ENCODE measurements at regions not wholly inside any gene's neighbourhood (a gene's known extent, or its start where the extent isn't known, plus 50 kb on each side); places are given as distances from the start of the nearest gene placed in this dataset.

GRCh38 chr9:120198027-120198426 is 381.9 kb downstream of the CDK5RAP2 start:
- H3K27me3 ChIP-seq (ENCODE audit: control insufficient read depth in 3 of 3, insufficient read depth in 3 of 3, low read length in 3 of 3) = no peaks in the 10 kb centered on the region
- 78 to 82% (median 80%) methylated on average over 3 of the region's 3 CpGs for WGBS, 3 donors
- FAIRE-seq (no peak), DNase-seq (no peak)
- no peak overlapping the region for H3K4me3 ChIP-seq (ENCODE audit: low read depth in 1 of 3, low read length in 3 of 3)
- no peaks in the 10 kb centered on the region for H3K4me1 ChIP-seq (ENCODE audit: control insufficient read depth in 3 of 3, insufficient read depth in 2 of 3, low read depth in 1 of 3, low read length in 2 of 3)
- H3K9me3 ChIP-seq (ENCODE audit: control insufficient read depth in 2 of 2, insufficient read depth in 1 of 2, low read depth in 1 of 2, low read length in 1 of 2) = no peaks in the 10 kb centered on the region
- no peak overlapping the region for H3K27ac ChIP-seq (ENCODE audit: low read depth in 1 of 3, low read length in 2 of 3)
- H3K36me3 ChIP-seq (ENCODE audit: control insufficient read depth in 3 of 3, insufficient read depth in 2 of 3, low read depth in 1 of 3, low read length in 3 of 3) = no peaks in the 10 kb centered on the region

GRCh38 chr9:120197605-120198004 is 382.4 kb downstream of the CDK5RAP2 start:
- 55 to 67% (median 67%) methylated on average over 12 of the region's 12 CpGs for WGBS, 3 donors
- no peak overlapping the region for H3K4me3 ChIP-seq (ENCODE audit: low read depth in 1 of 3, low read length in 3 of 3)
- FAIRE-seq (no peak), DNase-seq (no peak)
- H3K27ac ChIP-seq (ENCODE audit: low read depth in 1 of 3, low read length in 2 of 3) = no peak overlapping the region
- H3K9me3 ChIP-seq (ENCODE audit: control insufficient read depth in 2 of 2, insufficient read depth in 1 of 2, low read depth in 1 of 2, low read length in 1 of 2) = no peaks in the 10 kb centered on the region
- H3K36me3 ChIP-seq (ENCODE audit: control insufficient read depth in 3 of 3, insufficient read depth in 2 of 3, low read depth in 1 of 3, low read length in 3 of 3) = no peaks in the 10 kb centered on the region
- H3K4me1 ChIP-seq (ENCODE audit: control insufficient read depth in 3 of 3, insufficient read depth in 2 of 3, low read depth in 1 of 3, low read length in 2 of 3) = no peaks in the 10 kb centered on the region
- H3K27me3 ChIP-seq (ENCODE audit: control insufficient read depth in 3 of 3, insufficient read depth in 3 of 3, low read length in 3 of 3) = no peaks in the 10 kb centered on the region

- 59 to 75% (median 61%) methylated on average over 3 of the region's 3 CpGs for WGBS, 3 donors
- H3K27me3 ChIP-seq (ENCODE audit: control insufficient read depth in 3 of 3, insufficient read depth in 3 of 3, low read length in 3 of 3) = no peaks in the 10 kb centered on the region
- no peaks in the 10 kb centered on the region for H3K4me1 ChIP-seq (ENCODE audit: control insufficient read depth in 3 of 3, insufficient read depth in 2 of 3, low read depth in 1 of 3, low read length in 2 of 3)
- no peaks in the 10 kb centered on the region for H3K36me3 ChIP-seq (ENCODE audit: control insufficient read depth in 3 of 3, insufficient read depth in 2 of 3, low read depth in 1 of 3, low read length in 3 of 3)
- no peak overlapping the region for H3K4me3 ChIP-seq (ENCODE audit: low read depth in 1 of 3, low read length in 3 of 3)
- FAIRE-seq (no peak), DNase-seq (no peak)
- H3K27ac ChIP-seq (ENCODE audit: low read depth in 1 of 3, low read length in 2 of 3) = no peak overlapping the region
- H3K9me3 ChIP-seq (ENCODE audit: control insufficient read depth in 2 of 2, insufficient read depth in 1 of 2, low read depth in 1 of 2, low read length in 1 of 2) = no peaks in the 10 kb centered on the region
Measured at GRCh38 chr9:120191141-120191540, 388.8 kb downstream of the CDK5RAP2 start.

- 77 to 80% (median 78%) methylated on average over 8 of the region's 8 CpGs for WGBS, 3 donors
- FAIRE-seq = no peak
- H3K27me3 ChIP-seq (ENCODE audit: control insufficient read depth in 3 of 3, insufficient read depth in 3 of 3, low read length in 3 of 3) = peaks cover 0 to 2% (median 0%) of the 10 kb centered on the region in 3 donors
- no peak overlapping the region for H3K4me3 ChIP-seq (ENCODE audit: low read depth in 1 of 3, low read length in 3 of 3)
- H3K4me1 ChIP-seq (ENCODE audit: control insufficient read depth in 3 of 3, insufficient read depth in 2 of 3, low read depth in 1 of 3, low read length in 2 of 3) = no peaks in the 10 kb centered on the region
- H3K9me3 ChIP-seq (ENCODE audit: control insufficient read depth in 2 of 2, insufficient read depth in 1 of 2, low read depth in 1 of 2, low read length in 1 of 2) = no peaks in the 10 kb centered on the region
- no peak for DNase-seq
- H3K27ac ChIP-seq (ENCODE audit: low read depth in 1 of 3, low read length in 2 of 3) = no peak overlapping the region
- no peaks in the 10 kb centered on the region for H3K36me3 ChIP-seq (ENCODE audit: control insufficient read depth in 3 of 3, insufficient read depth in 2 of 3, low read depth in 1 of 3, low read length in 3 of 3)
Measured at GRCh38 chr9:120187758-120188157, 392.2 kb downstream of the CDK5RAP2 start.

- H3K36me3 ChIP-seq (ENCODE audit: control insufficient read depth in 3 of 3, insufficient read depth in 2 of 3, low read depth in 1 of 3, low read length in 3 of 3) = no peaks in the 10 kb centered on the region
- no peaks in the 10 kb centered on the region for H3K9me3 ChIP-seq (ENCODE audit: control insufficient read depth in 2 of 2, insufficient read depth in 1 of 2, low read depth in 1 of 2, low read length in 1 of 2)
- no peak overlapping the region for H3K27ac ChIP-seq (ENCODE audit: low read depth in 1 of 3, low read length in 2 of 3)
- no peaks in the 10 kb centered on the region for H3K4me1 ChIP-seq (ENCODE audit: control insufficient read depth in 3 of 3, insufficient read depth in 2 of 3, low read depth in 1 of 3, low read length in 2 of 3)
- no peak for FAIRE-seq
- 50 to 62% (median 58%) methylated on average over 3 of the region's 3 CpGs for WGBS, 3 donors
- H3K27me3 ChIP-seq (ENCODE audit: control insufficient read depth in 3 of 3, insufficient read depth in 3 of 3, low read length in 3 of 3) = peaks cover 0 to 2% (median 0%) of the 10 kb centered on the region in 3 donors
- no peak for DNase-seq
- no peak overlapping the region for H3K4me3 ChIP-seq (ENCODE audit: low read depth in 1 of 3, low read length in 3 of 3)
Measured at GRCh38 chr9:120186276-120186675, 393.7 kb downstream of the CDK5RAP2 start.

- 48 to 58% (median 54%) methylated on average over 3 of the region's 3 CpGs for WGBS, 3 donors
- Histone ChIP-seq H3K4me1 (ENCODE audit: control insufficient read depth in 3 of 3, insufficient read depth in 2 of 3, low read depth in 1 of 3, low read length in 2 of 3) (no peaks in the 10 kb centered on the region), H3K9me3 (ENCODE audit: control insufficient read depth in 2 of 2, insufficient read depth in 1 of 2, low read depth in 1 of 2, low read length in 1 of 2) (no peaks in the 10 kb centered on the region), H3K36me3 (ENCODE audit: control insufficient read depth in 3 of 3, insufficient read depth in 2 of 3, low read depth in 1 of 3, low read length in 3 of 3) (no peaks in the 10 kb centered on the region), H3K27me3 (ENCODE audit: control insufficient read depth in 3 of 3, insufficient read depth in 3 of 3, low read length in 3 of 3) (peaks cover 0 to 2% (median 0%) of the 10 kb centered on the region in 3 donors), H3K4me3 (ENCODE audit: low read depth in 1 of 3, low read length in 3 of 3) (no peak overlapping the region), H3K27ac (ENCODE audit: low read depth in 1 of 3, low read length in 2 of 3) (no peak overlapping the region)
- DNase-seq (no peak), FAIRE-seq (no peak)
Measured at GRCh38 chr9:120184266-120184665, 395.7 kb downstream of the CDK5RAP2 start.

- WGBS, 3 donors = 60 to 67% (median 63%) methylated on average over 3 of the region's 3 CpGs
- no peaks in the 10 kb centered on the region for H3K4me1 ChIP-seq (ENCODE audit: control insufficient read depth in 3 of 3, insufficient read depth in 2 of 3, low read depth in 1 of 3, low read length in 2 of 3)
- no peak overlapping the region for H3K4me3 ChIP-seq (ENCODE audit: low read depth in 1 of 3, low read length in 3 of 3)
- no peak overlapping the region for H3K27ac ChIP-seq (ENCODE audit: low read depth in 1 of 3, low read length in 2 of 3)
- H3K27me3 ChIP-seq (ENCODE audit: control insufficient read depth in 3 of 3, insufficient read depth in 3 of 3, low read length in 3 of 3) = peaks cover 0 to 2% (median 0%) of the 10 kb centered on the region in 3 donors
- H3K9me3 ChIP-seq (ENCODE audit: control insufficient read depth in 2 of 2, insufficient read depth in 1 of 2, low read depth in 1 of 2, low read length in 1 of 2) = no peaks in the 10 kb centered on the region
- FAIRE-seq (no peak), DNase-seq (no peak)
- no peaks in the 10 kb centered on the region for H3K36me3 ChIP-seq (ENCODE audit: control insufficient read depth in 3 of 3, insufficient read depth in 2 of 3, low read depth in 1 of 3, low read length in 3 of 3)
Measured at GRCh38 chr9:120183615-120184014, 396.4 kb downstream of the CDK5RAP2 start.

- Histone ChIP-seq H3K9me3 (ENCODE audit: control insufficient read depth in 2 of 2, insufficient read depth in 1 of 2, low read depth in 1 of 2, low read length in 1 of 2) (no peaks in the 10 kb centered on the region), H3K27me3 (ENCODE audit: control insufficient read depth in 3 of 3, insufficient read depth in 3 of 3, low read length in 3 of 3) (peaks cover 0 to 2% (median 0%) of the 10 kb centered on the region in 3 donors), H3K4me3 (ENCODE audit: low read depth in 1 of 3, low read length in 3 of 3) (no peak overlapping the region), H3K36me3 (ENCODE audit: control insufficient read depth in 3 of 3, insufficient read depth in 2 of 3, low read depth in 1 of 3, low read length in 3 of 3) (no peaks in the 10 kb centered on the region), H3K4me1 (ENCODE audit: control insufficient read depth in 3 of 3, insufficient read depth in 2 of 3, low read depth in 1 of 3, low read length in 2 of 3) (no peaks in the 10 kb centered on the region), H3K27ac (ENCODE audit: low read depth in 1 of 3, low read length in 2 of 3) (no peak overlapping the region)
- WGBS, 3 donors = 41 to 68% (median 48%) methylated on average over 1 of the region's 1 CpG
- no peak for FAIRE-seq
- no peak for DNase-seq
Measured at GRCh38 chr9:120182011-120182410, 398.0 kb downstream of the CDK5RAP2 start.

GRCh38 chr9:120177121-120177520 is 402.8 kb downstream of the CDK5RAP2 start:
- H3K4me3 ChIP-seq (ENCODE audit: low read depth in 1 of 3, low read length in 3 of 3) = no peak overlapping the region
- FAIRE-seq = no peak
- WGBS, 3 donors = 67 to 85% (median 81%) methylated on average over 1 of the region's 1 CpG

More at GRCh38 chr9:120177121-120177520, 402.8 kb downstream of the CDK5RAP2 start:
- no peak for DNase-seq
- Histone ChIP-seq H3K27ac (ENCODE audit: low read depth in 1 of 3, low read length in 2 of 3) (no peak overlapping the region), H3K36me3 (ENCODE audit: control insufficient read depth in 3 of 3, insufficient read depth in 2 of 3, low read depth in 1 of 3, low read length in 3 of 3) (no peaks in the 10 kb centered on the region), H3K4me1 (ENCODE audit: control insufficient read depth in 3 of 3, insufficient read depth in 2 of 3, low read depth in 1 of 3, low read length in 2 of 3) (no peaks in the 10 kb centered on the region), H3K9me3 (ENCODE audit: control insufficient read depth in 2 of 2, insufficient read depth in 1 of 2, low read depth in 1 of 2, low read length in 1 of 2) (no peaks in the 10 kb centered on the region), H3K27me3 (ENCODE audit: control insufficient read depth in 3 of 3, insufficient read depth in 3 of 3, low read length in 3 of 3) (no peaks in the 10 kb centered on the region)

Data from small intestine (tissue), 7 donors.